HUES64 (cell line): ENCODE measurements at regions not wholly inside any gene's neighbourhood (a gene's known extent, or its start where the extent isn't known, plus 50 kb on each side); places are given as distances from the start of the nearest gene placed in this dataset.
"Not testable (repeated sequence)": the region's sequence is repeated elsewhere in the genome, so short reads cannot be mapped to it uniquely, and the experiment has no call there.

Experiments used
- H3K27ac ChIP-seq: 2 replicates; pipeline ENCODE4 v1.7.0; 2013; ENCODE audit warnings: low read depth, low read length, inconsistent platforms
- H3K27me3 ChIP-seq: 2 replicates; pipeline ENCODE4 v1.6.1; 2013; ENCODE audit warnings: mild to moderate bottlenecking, low read length; ENCODE audit not compliant: insufficient read depth
- H3K36me3 ChIP-seq: 2 replicates; pipeline ENCODE4 v1.6.1; 2013; ENCODE audit warnings: mild to moderate bottlenecking, low read length; ENCODE audit not compliant: insufficient read depth
- H3K4me1 ChIP-seq: 2 replicates; pipeline ENCODE4 v1.6.1; 2013; ENCODE audit warnings: mild to moderate bottlenecking, low read length, moderate library complexity; ENCODE audit not compliant: insufficient read depth
- H3K4me3 ChIP-seq: 2 replicates; pipeline ENCODE4 v1.5.1; 2013; ENCODE audit warnings: mild to moderate bottlenecking, low read length, moderate library complexity
- H3K9ac ChIP-seq: 2 replicates; pipeline ENCODE4 v1.6.1; 2013; ENCODE audit warnings: mild to moderate bottlenecking, low read depth, low read length
- H3K9me3 ChIP-seq: 2 replicates; pipeline ENCODE4 v1.6.1; 2013; ENCODE audit warnings: low read depth, low read length; ENCODE audit not compliant: insufficient read depth
- WGBS: fragments of 150-250, 120-280 bp; methylation state at CpG from one replicate; pipeline ENCODE4 v1.1.7; 2013; ENCODE audit warnings: missing lambda C conversion rate; 5-methylcytosine and 5-hydroxymethylcytosine counted together

DNA sequence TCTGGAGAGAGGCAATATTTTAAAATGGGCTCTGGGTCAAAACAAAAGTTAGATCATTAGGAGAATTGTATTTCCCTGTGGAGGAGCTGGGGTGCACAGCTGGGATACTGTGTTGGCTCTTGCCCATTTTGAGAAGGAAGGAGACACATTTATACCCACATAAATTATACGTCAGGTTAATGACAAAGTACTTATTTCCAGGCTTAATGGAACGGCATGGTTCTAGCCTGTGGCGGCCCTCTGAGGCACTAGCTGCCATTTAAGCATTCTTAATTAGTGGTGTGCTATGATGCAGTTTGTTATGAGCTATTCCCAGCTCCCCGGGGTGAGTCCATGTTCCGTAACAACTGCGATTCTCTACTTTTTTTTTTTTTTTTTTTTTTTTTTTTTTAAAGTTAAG lies 193.5 kb downstream of the SEC23IP start:
- H3K27me3 ChIP-seq: no peaks in the 10 kb centered on the region
- H3K9me3 ChIP-seq: no peaks in the 10 kb centered on the region
- no peak overlapping the region for H3K4me3 ChIP-seq
- H3K36me3 ChIP-seq: no peaks in the 10 kb centered on the region
- H3K9ac ChIP-seq: no peak overlapping the region
- WGBS: 98% methylated on average over 3 of the region's 6 CpGs
- H3K27ac ChIP-seq: no peak overlapping the region
- no peaks in the 10 kb centered on the region for H3K4me1 ChIP-seq

DNA sequence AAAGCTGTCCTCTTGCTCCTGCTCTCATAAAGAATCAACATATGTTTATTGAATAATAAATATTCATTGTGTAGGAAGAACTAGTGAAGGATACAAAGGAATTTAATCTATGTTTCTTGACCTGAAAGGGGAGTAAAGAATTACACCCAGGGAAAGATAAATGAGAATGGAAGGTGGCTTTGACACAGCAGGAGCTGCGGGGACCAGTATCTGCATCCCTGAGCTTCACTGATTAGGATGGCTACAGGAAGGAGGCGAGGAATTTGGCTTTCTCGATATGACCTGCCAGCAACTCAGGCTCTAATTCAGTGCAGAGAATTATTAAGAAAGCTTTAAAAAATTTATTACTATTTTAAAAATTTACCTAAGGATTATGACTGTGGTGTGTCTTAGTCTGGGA lies 194.6 kb downstream of the SEC23IP start:
- Histone ChIP-seq H3K4me1 (no peaks in the 10 kb centered on the region), H3K27me3 (no peaks in the 10 kb centered on the region), H3K4me3 (no peak overlapping the region), H3K27ac (no peak overlapping the region), H3K36me3 (no peaks in the 10 kb centered on the region), H3K9me3 (no peaks in the 10 kb centered on the region), H3K9ac (no peak overlapping the region)
- 71% methylated on average over 3 of the region's 3 CpGs for WGBS

DNA sequence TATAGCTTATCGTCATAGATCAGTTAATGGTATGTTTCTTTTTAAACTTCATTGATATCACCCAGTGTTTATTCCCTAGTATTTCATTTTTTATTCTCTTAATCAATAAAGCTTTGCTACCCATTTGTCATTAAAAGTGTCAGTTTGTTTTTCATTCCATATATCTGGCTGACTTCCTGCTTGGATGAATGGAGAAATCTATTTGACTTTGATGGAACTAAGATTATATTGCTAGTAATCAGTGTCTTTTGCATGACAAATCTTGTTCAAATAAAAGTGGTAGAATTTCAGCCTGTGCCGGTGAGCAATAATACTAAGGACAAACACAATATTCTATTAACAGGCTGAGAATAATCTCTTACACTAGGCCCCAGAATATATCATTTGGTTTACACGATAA lies 203.3 kb downstream of the SEC23IP start:
- Histone ChIP-seq H3K4me3 (no peak overlapping the region), H3K9me3 (no peaks in the 10 kb centered on the region), H3K9ac (no peak overlapping the region), H3K36me3 (no peaks in the 10 kb centered on the region), H3K27ac (no peak overlapping the region), H3K4me1 (peaks cover 28% of the 10 kb centered on the region), H3K27me3 (no peaks in the 10 kb centered on the region)
- WGBS: 100% methylated on average over 2 of the region's 3 CpGs

DNA sequence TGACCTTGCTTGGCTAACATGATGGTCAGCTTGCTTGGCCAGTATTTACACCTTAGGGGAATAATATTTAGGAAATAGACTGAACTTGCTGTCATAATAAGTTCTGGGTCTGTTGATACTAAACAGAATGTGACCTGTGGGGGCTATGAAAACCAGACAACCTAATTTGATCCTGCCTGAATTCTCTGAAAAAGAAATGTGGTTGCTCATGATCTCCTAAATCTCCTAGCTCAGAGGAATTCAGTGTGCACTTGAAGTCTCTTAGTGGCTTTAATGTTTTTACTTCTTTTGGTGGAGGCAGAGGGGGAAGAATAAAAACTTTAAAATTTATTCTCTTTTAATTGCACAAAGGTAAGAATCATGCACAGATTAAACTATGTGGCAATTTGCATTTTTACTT lies 205.2 kb downstream of the SEC23IP start:
- H3K36me3 ChIP-seq: no peaks in the 10 kb centered on the region
- H3K4me1 ChIP-seq: peaks cover 28% of the 10 kb centered on the region
- H3K9ac ChIP-seq: no peak overlapping the region
- no peak overlapping the region for H3K27ac ChIP-seq
- no peaks in the 10 kb centered on the region for H3K9me3 ChIP-seq
- H3K27me3 ChIP-seq: no peaks in the 10 kb centered on the region
- no peak overlapping the region for H3K4me3 ChIP-seq

DNA sequence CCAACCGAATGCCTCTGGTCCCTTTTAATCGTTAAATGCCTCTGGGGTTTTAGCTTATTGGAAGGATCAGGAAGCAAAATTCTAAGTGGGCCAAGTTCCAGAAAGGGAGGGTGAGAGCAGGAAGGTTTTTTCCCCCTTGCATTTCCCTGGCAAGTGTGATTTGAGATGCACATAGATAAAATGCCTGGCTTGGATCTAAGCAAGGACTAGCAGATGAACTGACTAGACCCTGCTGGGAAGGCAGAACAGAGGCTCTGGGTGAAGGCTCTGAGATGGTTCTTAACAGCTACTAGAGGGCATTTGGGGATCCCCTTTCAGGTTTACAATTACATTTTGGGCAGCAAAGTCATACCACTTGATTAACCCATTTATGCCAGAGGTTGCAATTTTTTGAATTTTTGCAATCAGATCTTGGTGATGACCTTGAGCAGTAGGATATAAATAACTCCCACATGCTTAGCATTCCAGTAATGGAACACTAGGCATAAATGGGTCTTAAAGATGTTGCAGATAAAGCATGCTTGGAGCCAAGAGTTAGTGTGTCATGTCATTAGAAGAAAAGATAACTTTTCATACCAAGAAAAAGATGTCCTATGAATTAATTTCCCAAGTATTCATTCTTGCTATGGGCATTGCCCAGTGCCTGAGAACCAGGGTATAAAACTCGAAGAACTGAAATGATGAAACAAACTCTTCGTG lies 205.9 kb downstream of the SEC23IP start:
- Histone ChIP-seq H3K4me3 (no peak overlapping the region), H3K27ac (no peak overlapping the region; the same call in 1 of the 2 replicates), H3K27me3 (no peaks in the 10 kb centered on the region), H3K9me3 (no peaks in the 10 kb centered on the region), H3K9ac (no peak overlapping the region), H3K4me1 (peaks cover 29% of the 10 kb centered on the region), H3K36me3 (no peaks in the 10 kb centered on the region)
- 90% methylated on average over 4 of the region's 4 CpGs for WGBS

DNA sequence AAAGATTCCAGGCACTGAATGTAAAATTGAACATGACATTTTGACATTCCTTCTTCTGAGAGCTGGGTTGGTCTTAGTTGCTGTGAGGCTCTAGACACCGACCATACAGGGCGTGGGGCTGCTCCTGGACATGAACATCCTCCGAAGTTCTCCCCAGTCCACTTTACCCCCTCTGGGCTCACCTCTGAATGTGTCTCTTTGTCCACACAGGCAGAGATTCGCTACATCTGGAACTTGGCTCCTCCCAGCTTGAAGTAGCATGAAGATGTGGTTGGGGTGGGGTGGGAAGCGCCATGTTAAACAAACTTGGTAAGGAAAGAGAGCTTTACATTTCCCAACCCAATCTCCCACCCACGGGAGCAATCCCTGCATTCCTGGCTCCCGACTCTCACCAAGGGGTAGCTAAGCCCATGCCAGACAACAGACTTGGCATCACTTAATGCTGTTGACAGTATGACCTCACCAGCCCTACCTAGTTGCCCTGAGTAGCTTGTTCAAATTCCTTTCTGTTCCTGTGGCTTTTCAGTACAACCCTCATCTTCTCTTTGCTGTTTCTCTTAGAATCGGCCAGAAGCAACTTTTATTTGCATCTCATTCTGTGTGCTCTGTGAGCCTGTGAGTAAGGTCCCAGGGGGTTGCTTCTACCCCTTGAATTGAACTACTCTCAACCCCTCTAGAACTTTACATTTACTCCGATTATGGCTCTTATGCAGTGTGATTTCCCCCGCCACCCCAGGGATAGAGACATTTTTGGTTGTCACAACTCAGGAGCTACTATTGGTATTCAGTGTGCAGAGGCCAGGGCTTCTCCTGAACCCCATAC lies 211.4 kb downstream of the SEC23IP start:
- H3K4me1 ChIP-seq: peaks cover 15% of the 10 kb centered on the region
- no peaks in the 10 kb centered on the region for H3K27me3 ChIP-seq
- no peaks in the 10 kb centered on the region for H3K9me3 ChIP-seq
- H3K4me3 ChIP-seq: no peak overlapping the region
- no peak overlapping the region for H3K27ac ChIP-seq
- H3K9ac ChIP-seq: no peak overlapping the region
- no peaks in the 10 kb centered on the region for H3K36me3 ChIP-seq
- WGBS: 77% methylated on average over 8 of the region's 10 CpGs

DNA sequence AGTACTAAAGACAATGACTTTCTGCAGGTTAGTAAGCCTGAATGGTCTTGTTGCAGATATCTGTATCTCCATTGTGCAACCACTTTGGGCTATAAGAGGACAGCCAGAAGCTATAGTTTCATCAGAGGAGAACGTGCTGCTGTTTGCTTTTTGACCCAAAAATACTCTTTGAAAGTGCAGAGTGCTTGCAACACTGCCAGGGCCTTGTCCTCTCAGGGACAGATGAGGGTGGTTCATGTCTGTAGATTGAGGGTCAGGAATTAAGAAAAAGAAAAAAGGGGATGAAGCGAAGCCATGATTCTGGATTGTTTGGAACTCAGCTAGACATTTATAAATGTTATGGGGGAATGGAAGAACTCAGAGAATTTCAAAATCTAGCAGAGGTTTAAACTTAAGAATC lies 212.5 kb downstream of the SEC23IP start:
- Histone ChIP-seq H3K4me1 (peaks cover 6% of the 10 kb centered on the region; the same call in 1 of the 2 replicates), H3K36me3 (no peaks in the 10 kb centered on the region), H3K27me3 (no peaks in the 10 kb centered on the region), H3K27ac (no peak overlapping the region), H3K4me3 (no peak overlapping the region), H3K9ac (no peak overlapping the region), H3K9me3 (no peaks in the 10 kb centered on the region)
- whole genome bisulfite sequencing: 96% methylated on average over 2 of the region's 2 CpGs

DNA sequence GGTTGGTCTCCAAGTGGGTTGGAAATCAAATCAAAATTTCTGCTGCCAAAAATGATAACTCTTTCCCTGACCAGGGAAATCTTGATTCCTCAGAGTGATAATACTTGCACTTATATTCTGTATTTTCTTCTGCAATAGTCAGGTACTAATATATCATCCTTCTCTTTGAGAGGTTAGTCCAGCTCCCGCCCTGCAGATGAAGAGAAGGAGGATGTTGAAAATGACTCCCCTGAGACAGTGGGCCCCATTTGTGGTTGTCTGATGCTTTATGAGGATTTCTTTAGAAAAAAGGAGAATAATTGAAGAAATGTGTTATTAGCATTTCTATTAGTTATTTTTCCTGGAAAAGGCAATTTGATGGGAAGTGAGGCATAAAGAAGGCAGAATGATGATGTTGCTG lies 213.0 kb downstream of the SEC23IP start:
- Histone ChIP-seq H3K9ac (no peak overlapping the region), H3K27me3 (no peaks in the 10 kb centered on the region), H3K27ac (no peak overlapping the region), H3K4me3 (no peak overlapping the region), H3K9me3 (no peaks in the 10 kb centered on the region), H3K36me3 (no peaks in the 10 kb centered on the region), H3K4me1 (peaks cover 6% of the 10 kb centered on the region; the same call in 1 of the 2 replicates)
- 100% methylated on average over 1 of the region's 1 CpG for WGBS

DNA sequence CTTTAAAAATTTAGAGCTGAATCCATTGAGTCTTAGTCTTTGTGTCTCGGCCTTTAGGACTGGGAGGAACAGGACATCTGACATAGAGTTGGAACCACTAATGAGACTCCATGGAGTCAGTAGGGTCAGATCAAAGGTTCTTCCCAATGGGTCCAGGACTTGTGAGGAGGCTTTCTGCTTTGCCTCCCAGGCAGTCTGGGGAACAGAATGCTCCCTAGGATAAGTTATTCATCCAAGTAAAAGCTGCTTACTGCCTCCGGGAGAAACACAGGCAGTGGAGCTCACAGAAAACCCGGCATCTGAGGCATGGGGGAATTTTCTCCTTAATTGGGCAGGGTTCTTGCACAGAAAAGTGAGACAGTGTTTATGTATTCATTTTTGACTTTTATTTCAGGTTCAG lies 216.4 kb downstream of the SEC23IP start:
- Histone ChIP-seq H3K36me3 (no peaks in the 10 kb centered on the region), H3K9me3 (no peaks in the 10 kb centered on the region), H3K4me1 (no peaks in the 10 kb centered on the region), H3K4me3 (no peak overlapping the region), H3K27ac (no peak overlapping the region), H3K9ac (no peak overlapping the region), H3K27me3 (no peaks in the 10 kb centered on the region)
- WGBS: 90% methylated on average over 3 of the region's 3 CpGs

DNA sequence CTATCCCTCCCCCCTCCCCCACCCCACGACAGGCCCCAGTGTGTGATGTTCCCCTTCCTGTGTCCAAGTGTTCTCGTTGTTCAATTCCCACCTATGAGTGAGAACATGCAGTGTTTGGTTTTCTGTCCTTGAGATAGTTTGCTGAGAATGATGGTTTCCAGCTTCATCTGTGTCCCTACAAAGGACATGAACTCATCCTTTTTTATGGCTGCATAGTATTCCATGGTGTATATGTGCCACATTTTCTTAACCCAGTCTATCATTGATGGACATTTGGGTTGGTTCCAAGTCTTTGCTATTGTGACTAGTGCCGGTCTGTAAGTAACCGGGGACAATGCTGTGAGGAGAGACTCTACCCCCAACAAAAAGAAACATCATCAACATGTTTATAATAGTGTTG lies 217.2 kb downstream of the SEC23IP start:
- not testable (repeated sequence) for H3K4me3 ChIP-seq, H3K36me3 ChIP-seq, H3K9ac ChIP-seq, H3K4me1 ChIP-seq, H3K27ac ChIP-seq, H3K9me3 ChIP-seq, H3K27me3 ChIP-seq
- whole genome bisulfite sequencing: 100% methylated on average over 2 of the region's 4 CpGs

DNA sequence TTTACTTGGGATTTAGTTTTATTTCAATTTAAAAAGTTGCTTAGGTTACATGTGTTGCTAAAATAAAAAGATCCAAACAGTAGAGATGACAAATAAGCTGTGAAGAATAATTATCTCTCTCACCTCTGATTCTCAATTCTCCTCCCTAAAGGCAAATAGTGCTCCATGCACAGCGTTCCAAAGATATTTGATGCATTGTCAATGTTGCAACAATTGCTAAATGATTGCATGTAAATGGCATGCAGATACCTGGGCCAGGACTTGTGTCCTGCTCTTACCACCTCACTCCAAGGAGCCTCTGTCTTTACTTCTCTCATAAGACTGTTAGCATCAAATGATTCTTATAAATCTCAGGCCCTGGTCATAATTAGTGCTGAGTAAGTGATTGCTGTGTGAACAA lies 217.7 kb downstream of the SEC23IP start:
- H3K9me3 ChIP-seq: no peaks in the 10 kb centered on the region
- H3K4me1 ChIP-seq: no peaks in the 10 kb centered on the region
- H3K9ac ChIP-seq: no peak overlapping the region
- H3K27ac ChIP-seq: no peak overlapping the region
- H3K36me3 ChIP-seq: no peaks in the 10 kb centered on the region
- H3K27me3 ChIP-seq: no peaks in the 10 kb centered on the region
- WGBS: 100% methylated on average over 1 of the region's 1 CpG
- H3K4me3 ChIP-seq: no peak overlapping the region
